HCT116 (cell line): ENCODE measurements at regions not wholly inside any gene's neighbourhood (a gene's known extent, or its start where the extent isn't known, plus 50 kb on each side); places are given as distances from the start of the nearest gene placed in this dataset.

Experiments used
- ATF3 ChIP-seq: IDR thresholded peaks from 2 replicates; pipeline ENCODE4 v1.6.1; 2012
- CTCF ChIP-seq, 3 experiments: fragments of 200-600 bp in 1 of 3; sonication (generic) in 1 of 3; IDR thresholded peaks in 2 of 3; conservative IDR thresholded peaks in 1 of 3; 2 replicates each; pipeline ENCODE4 v1.5.1; 2012 to 2017; ENCODE audit warnings: low read depth in 2 of 3, low read length in 2 of 3, antibody characterized with exemption in 1 of 3, borderline replicate concordance in 1 of 3, control low read depth in 1 of 3, mild to moderate bottlenecking in 1 of 3, mixed read lengths in 1 of 3, mixed run types in 1 of 3, moderate library complexity in 1 of 3; ENCODE audit not compliant: insufficient read depth in 1 of 3
- EZH2 ChIP-seq: fragments of 200-600 bp; sonication (generic); IDR thresholded peaks from 2 replicates; pipeline ENCODE4 v1.6.1; 2017; ENCODE audit warnings: antibody characterized with exemption, mixed run types
- MAX ChIP-seq: IDR thresholded peaks from 2 replicates; pipeline ENCODE4 v1.6.1; 2012
- POLR2A ChIP-seq: IDR thresholded peaks from 2 replicates; pipeline ENCODE4 v1.7.0; 2011; ENCODE audit warnings: borderline replicate concordance; ENCODE audit not compliant: insufficient read depth, insufficient read length; ENCODE audit errors: extremely low read depth
- RAD21 ChIP-seq: IDR thresholded peaks from 2 replicates; pipeline ENCODE4 v1.6.1; 2012; ENCODE audit warnings: low read depth, mild to moderate bottlenecking
- YY1 ChIP-seq: IDR thresholded peaks from 2 replicates; pipeline ENCODE4 v1.6.1; 2011; ENCODE audit warnings: low read length, low read depth, moderate library complexity, mild to moderate bottlenecking; ENCODE audit not compliant: insufficient replicate concordance; ENCODE audit errors: extremely low read depth
- ZFX ChIP-seq: fragments of 450-650 bp; IDR thresholded peaks from 2 replicates; pipeline ENCODE4 v1.6.1; 2017
- ZNF274 ChIP-seq: fragments of 200-500 bp; sonication (Bioruptor generic); IDR thresholded peaks from 2 replicates; pipeline ENCODE4 v1.6.1; 2014; ENCODE audit warnings: mild to moderate bottlenecking, low read depth, low read length, inconsistent platforms

GRCh38 chr7:36019980-36020379 is 133.1 kb upstream of the EEPD1 start:
- TF ChIP-seq YY1 (no peak), ZFX (no peak), POLR2A (no peak), MAX (no peak), ZNF274 (no peak), CTCF (IDR thresholded peaks at IDR 0.05 in 2 of 3, conservative IDR thresholded peaks at IDR 0.05 in 1 of 3; ENCODE audit: borderline replicate concordance in 1 of 3, insufficient read depth in 1 of 3, low read depth in 2 of 3, low read length in 2 of 3) (no peak), RAD21 (no peak), EZH2 (no peak), ATF3 (no peak)
